HL-60 (cell line): ENCODE measurements at regions not wholly inside any gene's neighbourhood (a gene's known extent, or its start where the extent isn't known, plus 50 kb on each side); places are given as distances from the start of the nearest gene placed in this dataset.

Experiments
- POLR2AphosphoS5 ChIP-seq: IDR thresholded peaks from 2 replicates; pipeline ENCODE4 v1.6.1; 2012; ENCODE audit warnings: low read depth
- TF ChIP-seq, protein P1 (sequence below): IDR thresholded peaks from one replicate; pipeline ENCODE4 v1.5.1; 2011; ENCODE audit warnings: low read length, control low read depth, inconsistent platforms; ENCODE audit not compliant: insufficient read depth
- TF ChIP-seq, protein P2 (sequence below): IDR thresholded peaks from 2 replicates; pipeline ENCODE4 v1.6.1; 2012; ENCODE audit warnings: low read depth; ENCODE audit not compliant: insufficient replicate concordance

DNA sequence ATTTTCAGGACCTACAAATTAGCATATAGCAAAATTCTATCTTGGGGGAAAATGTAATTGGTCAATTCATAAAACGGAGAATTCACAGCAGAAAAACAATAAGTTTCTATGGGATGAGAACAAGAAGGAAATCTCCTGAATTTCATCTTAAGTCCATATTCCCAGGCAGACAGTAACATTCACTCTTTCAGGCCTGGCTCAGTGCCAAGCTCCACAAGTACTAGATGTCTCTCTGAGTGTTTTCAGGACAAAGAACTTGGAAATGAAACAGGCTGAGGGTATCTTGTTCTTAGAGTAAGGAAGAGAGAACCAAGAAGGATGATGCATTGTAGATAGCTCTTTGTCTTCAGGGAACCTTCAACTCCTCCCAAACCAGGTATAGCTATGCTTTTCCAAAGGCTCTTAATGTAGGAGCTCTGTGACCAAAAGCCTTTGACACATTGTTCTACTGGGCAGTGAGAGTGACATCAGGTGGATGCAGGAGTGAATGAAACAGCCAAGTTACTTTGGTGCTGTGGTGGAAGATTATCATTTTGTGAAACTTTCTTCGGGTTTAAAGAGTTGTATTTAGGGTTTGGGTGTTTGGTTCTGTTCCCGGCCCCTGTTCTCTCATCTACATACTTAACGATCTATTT lies 298.3 kb downstream of the GPATCH2 start:
- TF ChIP-seq, protein P1, sequence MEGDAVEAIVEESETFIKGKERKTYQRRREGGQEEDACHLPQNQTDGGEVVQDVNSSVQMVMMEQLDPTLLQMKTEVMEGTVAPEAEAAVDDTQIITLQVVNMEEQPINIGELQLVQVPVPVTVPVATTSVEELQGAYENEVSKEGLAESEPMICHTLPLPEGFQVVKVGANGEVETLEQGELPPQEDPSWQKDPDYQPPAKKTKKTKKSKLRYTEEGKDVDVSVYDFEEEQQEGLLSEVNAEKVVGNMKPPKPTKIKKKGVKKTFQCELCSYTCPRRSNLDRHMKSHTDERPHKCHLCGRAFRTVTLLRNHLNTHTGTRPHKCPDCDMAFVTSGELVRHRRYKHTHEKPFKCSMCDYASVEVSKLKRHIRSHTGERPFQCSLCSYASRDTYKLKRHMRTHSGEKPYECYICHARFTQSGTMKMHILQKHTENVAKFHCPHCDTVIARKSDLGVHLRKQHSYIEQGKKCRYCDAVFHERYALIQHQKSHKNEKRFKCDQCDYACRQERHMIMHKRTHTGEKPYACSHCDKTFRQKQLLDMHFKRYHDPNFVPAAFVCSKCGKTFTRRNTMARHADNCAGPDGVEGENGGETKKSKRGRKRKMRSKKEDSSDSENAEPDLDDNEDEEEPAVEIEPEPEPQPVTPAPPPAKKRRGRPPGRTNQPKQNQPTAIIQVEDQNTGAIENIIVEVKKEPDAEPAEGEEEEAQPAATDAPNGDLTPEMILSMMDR, result no peak
- no peak for TF ChIP-seq POLR2AphosphoS5
- TF ChIP-seq, protein P2, sequence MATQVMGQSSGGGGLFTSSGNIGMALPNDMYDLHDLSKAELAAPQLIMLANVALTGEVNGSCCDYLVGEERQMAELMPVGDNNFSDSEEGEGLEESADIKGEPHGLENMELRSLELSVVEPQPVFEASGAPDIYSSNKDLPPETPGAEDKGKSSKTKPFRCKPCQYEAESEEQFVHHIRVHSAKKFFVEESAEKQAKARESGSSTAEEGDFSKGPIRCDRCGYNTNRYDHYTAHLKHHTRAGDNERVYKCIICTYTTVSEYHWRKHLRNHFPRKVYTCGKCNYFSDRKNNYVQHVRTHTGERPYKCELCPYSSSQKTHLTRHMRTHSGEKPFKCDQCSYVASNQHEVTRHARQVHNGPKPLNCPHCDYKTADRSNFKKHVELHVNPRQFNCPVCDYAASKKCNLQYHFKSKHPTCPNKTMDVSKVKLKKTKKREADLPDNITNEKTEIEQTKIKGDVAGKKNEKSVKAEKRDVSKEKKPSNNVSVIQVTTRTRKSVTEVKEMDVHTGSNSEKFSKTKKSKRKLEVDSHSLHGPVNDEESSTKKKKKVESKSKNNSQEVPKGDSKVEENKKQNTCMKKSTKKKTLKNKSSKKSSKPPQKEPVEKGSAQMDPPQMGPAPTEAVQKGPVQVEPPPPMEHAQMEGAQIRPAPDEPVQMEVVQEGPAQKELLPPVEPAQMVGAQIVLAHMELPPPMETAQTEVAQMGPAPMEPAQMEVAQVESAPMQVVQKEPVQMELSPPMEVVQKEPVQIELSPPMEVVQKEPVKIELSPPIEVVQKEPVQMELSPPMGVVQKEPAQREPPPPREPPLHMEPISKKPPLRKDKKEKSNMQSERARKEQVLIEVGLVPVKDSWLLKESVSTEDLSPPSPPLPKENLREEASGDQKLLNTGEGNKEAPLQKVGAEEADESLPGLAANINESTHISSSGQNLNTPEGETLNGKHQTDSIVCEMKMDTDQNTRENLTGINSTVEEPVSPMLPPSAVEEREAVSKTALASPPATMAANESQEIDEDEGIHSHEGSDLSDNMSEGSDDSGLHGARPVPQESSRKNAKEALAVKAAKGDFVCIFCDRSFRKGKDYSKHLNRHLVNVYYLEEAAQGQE, result no peak
